KMS-11 (cell line): ENCODE measurements at regions not wholly inside any gene's neighbourhood (a gene's known extent, or its start where the extent isn't known, plus 50 kb on each side); places are given as distances from the start of the nearest gene placed in this dataset.

ENCODE experiments used
- H2AFZ ChIP-seq: fragments of 200-600 bp; sonication (generic); 2 replicates; pipeline ENCODE4 v1.6.1; 2016; ENCODE audit warnings: antibody characterized with exemption, mixed run types, low read depth
- H3K27ac ChIP-seq: fragments of 200-600 bp; sonication (generic); 2 replicates; pipeline ENCODE4 v1.6.1; 2016; ENCODE audit warnings: mild to moderate bottlenecking, mixed run types
- H3K27me3 ChIP-seq: fragments of 200-600 bp; sonication (generic); 2 replicates; pipeline ENCODE4 v1.6.1; 2017; ENCODE audit warnings: mild to moderate bottlenecking, low read depth, mixed run types, moderate library complexity; ENCODE audit not compliant: insufficient read depth
- H3K36me3 ChIP-seq: fragments of 200-600 bp; sonication (generic); 2 replicates; pipeline ENCODE4 v1.6.1; 2017; ENCODE audit warnings: mild to moderate bottlenecking, mixed run types; ENCODE audit not compliant: insufficient read depth
- H3K4me1 ChIP-seq: fragments of 200-600 bp; sonication (generic); 2 replicates; pipeline ENCODE4 v1.6.1; 2016; ENCODE audit warnings: mild to moderate bottlenecking, low read depth, mixed run types; ENCODE audit not compliant: poor library complexity, severe bottlenecking
- H3K4me2 ChIP-seq: fragments of 200-600 bp; sonication (generic); 2 replicates; pipeline ENCODE4 v1.7.0; 2016; ENCODE audit warnings: mild to moderate bottlenecking, mixed run types
- H3K4me3 ChIP-seq: fragments of 200-600 bp; sonication (generic); IDR thresholded peaks from 2 replicates; pipeline ENCODE4 v1.6.1; 2017; ENCODE audit warnings: low read depth, low read length, mixed read lengths; ENCODE audit not compliant: insufficient read depth
- H3K79me2 ChIP-seq: fragments of 200-600 bp; sonication (generic); 2 replicates; pipeline ENCODE4 v1.6.1; 2016; ENCODE audit warnings: low read depth, mixed run types; ENCODE audit not compliant: insufficient read depth
- H3K9ac ChIP-seq: fragments of 200-600 bp; sonication (generic); 2 replicates; pipeline ENCODE4 v1.6.1; 2016; ENCODE audit warnings: mild to moderate bottlenecking, mixed run types
- H4K20me1 ChIP-seq: fragments of 200-600 bp; sonication (generic); 2 replicates; pipeline ENCODE4 v1.6.1; 2016; ENCODE audit warnings: mild to moderate bottlenecking, mixed run types; ENCODE audit not compliant: insufficient read depth
- CTCF ChIP-seq: fragments of 200-600 bp; sonication (generic); conservative IDR thresholded peaks from 2 replicates; pipeline ENCODE4 v1.6.1; 2017; ENCODE audit warnings: low read depth, mild to moderate bottlenecking, antibody characterized with exemption, low read length, moderate library complexity, mixed read lengths

- Histone ChIP-seq H3K27me3 (no peaks in the 10 kb centered on the region), H3K4me3 (no peak overlapping the region), H2AFZ (no peak overlapping the region), H4K20me1 (no peaks in the 10 kb centered on the region), H3K9ac (no peak overlapping the region), H3K36me3 (no peaks in the 10 kb centered on the region), H3K4me1 (peaks cover under 1% of the 10 kb centered on the region), H3K79me2 (no peaks in the 10 kb centered on the region), H3K27ac (no peak overlapping the region), H3K4me2 (no peak overlapping the region)
- no peak for TF ChIP-seq CTCF
Measured at GRCh38 chr6:165886169-165886568, 223.1 kb upstream of the PDE10A start.

GRCh38 chr6:165884813-165885765 is 222.0 kb upstream of the PDE10A start:
- H3K4me2 ChIP-seq, result no peak overlapping the region
- no peaks in the 10 kb centered on the region for H3K27me3 ChIP-seq
- H3K79me2 ChIP-seq, result no peaks in the 10 kb centered on the region
- no peak overlapping the region for H3K27ac ChIP-seq
- H3K4me3 ChIP-seq, result no peak overlapping the region
- no peaks in the 10 kb centered on the region for H4K20me1 ChIP-seq
- peaks cover 6% of the 10 kb centered on the region for H3K4me1 ChIP-seq
- H3K36me3 ChIP-seq, result no peaks in the 10 kb centered on the region
- no peak overlapping the region for H3K9ac ChIP-seq
- TF ChIP-seq CTCF, result no peak
- no peak overlapping the region for H2AFZ ChIP-seq

- no peaks in the 10 kb centered on the region for H4K20me1 ChIP-seq
- TF ChIP-seq CTCF, result no peak
- no peaks in the 10 kb centered on the region for H3K27me3 ChIP-seq
- no peak overlapping the region for H3K4me3 ChIP-seq
- H3K4me2 ChIP-seq, result no peak overlapping the region
- H3K9ac ChIP-seq, result no peak overlapping the region
- H2AFZ ChIP-seq, result no peak overlapping the region
- H3K79me2 ChIP-seq, result no peaks in the 10 kb centered on the region
- peaks cover 6% of the 10 kb centered on the region for H3K4me1 ChIP-seq
- no peak overlapping the region for H3K27ac ChIP-seq
- no peaks in the 10 kb centered on the region for H3K36me3 ChIP-seq
Measured at GRCh38 chr6:165883851-165884640, 221.0 kb upstream of the PDE10A start.

- Histone ChIP-seq H3K79me2 (no peaks in the 10 kb centered on the region), H3K36me3 (no peaks in the 10 kb centered on the region), H3K27ac (no peak overlapping the region), H3K9ac (no peak overlapping the region), H3K4me3 (no peak overlapping the region), H3K27me3 (no peaks in the 10 kb centered on the region), H4K20me1 (no peaks in the 10 kb centered on the region), H3K4me2 (no peak overlapping the region), H2AFZ (no peak overlapping the region), H3K4me1 (peaks cover 6% of the 10 kb centered on the region)
- TF ChIP-seq CTCF, result no peak
Measured at GRCh38 chr6:165881806-165882205, 218.8 kb upstream of the PDE10A start.
